CD14-positive monocyte (primary cell): ENCODE measurements at regions not wholly inside any gene's neighbourhood (a gene's known extent, or its start where the extent isn't known, plus 50 kb on each side); places are given as distances from the start of the nearest gene placed in this dataset.

ENCODE experiments used
- DNase-seq, 3 donors: peaks; one replicate each; pipeline ENCODE4 v3.0.0-alpha.2; 2011 to 2022
- H2AFZ ChIP-seq: 2 replicates; pipeline ENCODE4 v1.6.0; 2012; ENCODE audit warnings: mild to moderate bottlenecking, low read depth, low read length, inconsistent platforms; ENCODE audit not compliant: insufficient read depth, poor library complexity, severe bottlenecking
- H3K27ac ChIP-seq, 2 donors: 1 replicate in 1 of 2; 2 replicates in 1 of 2; pipeline ENCODE4 v1.5.1; 2012 to 2013; ENCODE audit warnings: low read length in 2 of 2, control low read depth in 1 of 2, inconsistent platforms in 1 of 2, low read depth in 1 of 2, mild to moderate bottlenecking in 1 of 2
- H3K27me3 ChIP-seq, 2 donors: one replicate each; pipeline versions ENCODE4 v1.6.0 to v1.6.1; 2011 to 2013; ENCODE audit warnings: low read length in 2 of 2; ENCODE audit not compliant: control insufficient read depth in 2 of 2, insufficient read depth in 2 of 2
- H3K36me3 ChIP-seq, 2 donors: replicated peaks in 1 of 2; 1 replicate in 1 of 2; 2 replicates in 1 of 2; pipeline versions ENCODE4 v1.5.1 to v1.6.1; 2012 to 2013; ENCODE audit warnings: low read length in 2 of 2, control low read depth in 1 of 2, inconsistent platforms in 1 of 2, mild to moderate bottlenecking in 1 of 2; ENCODE audit not compliant: insufficient read depth in 2 of 2, control insufficient read depth in 1 of 2
- H3K4me1 ChIP-seq, 2 donors: 1 replicate in 1 of 2; 2 replicates in 1 of 2; pipeline versions ENCODE4 v1.5.1 to v1.6.1; 2012 to 2013; ENCODE audit warnings: low read length in 2 of 2, control low read depth in 1 of 2, inconsistent platforms in 1 of 2, mild to moderate bottlenecking in 1 of 2, moderate library complexity in 1 of 2; ENCODE audit not compliant: insufficient read depth in 2 of 2, control insufficient read depth in 1 of 2
- H3K4me2 ChIP-seq: replicated peaks from 2 replicates; pipeline ENCODE3; 2012; ENCODE audit warnings: low read length, moderate library complexity, mild to moderate bottlenecking; ENCODE audit not compliant: poor library complexity, severe bottlenecking; ENCODE audit errors: extremely low read depth
- H3K4me3 ChIP-seq, 3 experiments: fragments of 200-600 bp in 1 of 3; sonication (generic) in 1 of 3; replicated peaks in 1 of 3; 1 replicate in 2 of 3; 2 replicates in 1 of 3; pipeline ENCODE4 v1.5.1; 2011 to 2013; ENCODE audit warnings: low read length in 3 of 3, mild to moderate bottlenecking in 3 of 3, control low read depth in 2 of 3, low read depth in 2 of 3, inconsistent platforms in 1 of 3, moderate library complexity in 1 of 3
- H3K79me2 ChIP-seq: 2 replicates; pipeline ENCODE4 v1.6.0; 2012; ENCODE audit warnings: mild to moderate bottlenecking, control low read depth, inconsistent platforms, low read length, moderate library complexity; ENCODE audit not compliant: insufficient read depth
- H3K9ac ChIP-seq: 2 replicates; pipeline ENCODE4 v1.6.0; 2017; ENCODE audit warnings: low read length, mild to moderate bottlenecking; ENCODE audit not compliant: insufficient read depth, poor library complexity, severe bottlenecking
- H3K9me3 ChIP-seq, 2 donors: replicated peaks in 1 of 2; 1 replicate in 1 of 2; 2 replicates in 1 of 2; pipeline versions ENCODE4 v1.5.1 to v1.6.1; 2012 to 2013; ENCODE audit warnings: low read length in 2 of 2, control low read depth in 1 of 2; ENCODE audit not compliant: control insufficient read depth in 1 of 2, insufficient read depth in 1 of 2
- H4K20me1 ChIP-seq: 2 replicates; pipeline ENCODE4 v1.6.0; 2012; ENCODE audit warnings: mild to moderate bottlenecking, low read length, control low read depth, moderate library complexity; ENCODE audit not compliant: insufficient read depth
- H3K27ac Mint-ChIP-seq, 7 donors: one replicate each; pipeline ENCODE4 v1.8.0; 2020; ENCODE audit warnings: mild to moderate bottlenecking in 7 of 7, mixed read lengths in 7 of 7, moderate library complexity in 6 of 7, inconsistent platforms in 2 of 7
- H3K27me3 Mint-ChIP-seq, 3 donors: one replicate each; pipeline ENCODE4 v1.8.0; 2021 to 2022; ENCODE audit warnings: low read depth in 3 of 3, mild to moderate bottlenecking in 3 of 3, mixed read lengths in 3 of 3, moderate library complexity in 3 of 3, inconsistent platforms in 1 of 3
- H3K36me3 Mint-ChIP-seq, 2 donors: one replicate each; pipeline ENCODE4 v1.8.0; 2020; ENCODE audit warnings: mixed read lengths in 2 of 2, inconsistent platforms in 1 of 2, mild to moderate bottlenecking in 1 of 2
- H3K4me1 Mint-ChIP-seq: one replicate; pipeline ENCODE4 v1.8.0; 2020; ENCODE audit warnings: mild to moderate bottlenecking, mixed read lengths
- H3K4me3 Mint-ChIP-seq, 2 donors: one replicate each; pipeline ENCODE4 v1.8.0; 2020; ENCODE audit warnings: mild to moderate bottlenecking in 2 of 2, mixed read lengths in 2 of 2, moderate library complexity in 1 of 2
- H3K9me3 Mint-ChIP-seq, 7 donors: one replicate each; pipeline ENCODE4 v1.8.0; 2020 to 2022; ENCODE audit warnings: mixed read lengths in 7 of 7, mild to moderate bottlenecking in 6 of 7, moderate library complexity in 6 of 7, inconsistent platforms in 2 of 7
- WGBS: methylation state at CpG from one replicate; pipeline ENCODE4 v1.1.5; 2013; ENCODE audit warnings: missing lambda C conversion rate; ENCODE audit not compliant: insufficient coverage; 5-methylcytosine and 5-hydroxymethylcytosine counted together
- intact Hi-C, 2 donors: fragments of 100-400 bp; cut with micrococcal nuclease; formaldehyde crosslinking; loops; one replicate each; pipeline versions ENCODE4 v1.15.0 to v1.15.1; 2023
- TF ChIP-seq, protein P1 (sequence below): fragments of 200-600 bp; IDR thresholded peaks from one replicate; pipeline ENCODE4 v1.8.0; 2022; ENCODE audit warnings: antibody characterized with exemption, mild to moderate bottlenecking

DNA sequence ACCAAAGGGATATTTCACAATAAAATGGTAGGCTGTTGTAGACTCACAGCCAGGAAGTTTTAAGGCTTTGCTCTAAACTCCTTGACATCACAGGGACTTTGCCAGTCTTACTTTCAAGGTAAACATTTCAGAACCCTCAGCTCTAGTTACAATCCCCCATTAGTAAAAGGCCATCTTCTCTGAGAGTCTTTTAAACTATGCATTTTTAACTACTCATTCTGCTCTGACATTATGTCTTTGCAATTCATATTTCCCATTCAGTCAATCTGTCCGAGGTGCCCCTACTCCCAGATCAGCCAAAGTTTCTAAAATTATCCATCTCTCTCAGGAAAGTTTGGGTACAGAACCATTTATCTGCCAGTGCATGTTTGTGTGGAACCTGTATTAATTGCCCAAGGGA, 1094.1 kb downstream of the TDRD15 start:
- WGBS, result no CpG with 5 or more reads among the region's 1 CpG
- peaks cover 2 to 10% (median 6%) of the 10 kb centered on the region in 7 donors for H3K9me3 Mint-ChIP-seq
- no peak overlapping the region for H3K4me3 Mint-ChIP-seq
- Histone ChIP-seq H3K4me1 (no peaks in the 10 kb centered on the region), H3K4me3 (no peak overlapping the region), H2AFZ (no peak overlapping the region), H3K9ac (no peak overlapping the region), H3K4me2 (no peak overlapping the region), H3K36me3 (no peaks in the 10 kb centered on the region), H3K9me3 (peaks cover 0 to 3% of the 10 kb centered on the region in 2 donors), H4K20me1 (no peaks in the 10 kb centered on the region), H3K27me3 (no peaks in the 10 kb centered on the region), H3K79me2 (no peaks in the 10 kb centered on the region), H3K27ac (no peak overlapping the region)
- intact Hi-C loops, result no loop called here
- TF ChIP-seq, protein P1, sequence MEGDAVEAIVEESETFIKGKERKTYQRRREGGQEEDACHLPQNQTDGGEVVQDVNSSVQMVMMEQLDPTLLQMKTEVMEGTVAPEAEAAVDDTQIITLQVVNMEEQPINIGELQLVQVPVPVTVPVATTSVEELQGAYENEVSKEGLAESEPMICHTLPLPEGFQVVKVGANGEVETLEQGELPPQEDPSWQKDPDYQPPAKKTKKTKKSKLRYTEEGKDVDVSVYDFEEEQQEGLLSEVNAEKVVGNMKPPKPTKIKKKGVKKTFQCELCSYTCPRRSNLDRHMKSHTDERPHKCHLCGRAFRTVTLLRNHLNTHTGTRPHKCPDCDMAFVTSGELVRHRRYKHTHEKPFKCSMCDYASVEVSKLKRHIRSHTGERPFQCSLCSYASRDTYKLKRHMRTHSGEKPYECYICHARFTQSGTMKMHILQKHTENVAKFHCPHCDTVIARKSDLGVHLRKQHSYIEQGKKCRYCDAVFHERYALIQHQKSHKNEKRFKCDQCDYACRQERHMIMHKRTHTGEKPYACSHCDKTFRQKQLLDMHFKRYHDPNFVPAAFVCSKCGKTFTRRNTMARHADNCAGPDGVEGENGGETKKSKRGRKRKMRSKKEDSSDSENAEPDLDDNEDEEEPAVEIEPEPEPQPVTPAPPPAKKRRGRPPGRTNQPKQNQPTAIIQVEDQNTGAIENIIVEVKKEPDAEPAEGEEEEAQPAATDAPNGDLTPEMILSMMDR, result no peak
- DNase-seq, result no peak
- no peaks in the 10 kb centered on the region for H3K36me3 Mint-ChIP-seq
- peaks cover 0 to 2% (median 0%) of the 10 kb centered on the region in 3 donors for H3K27me3 Mint-ChIP-seq
- peaks cover 2% of the 10 kb centered on the region for H3K4me1 Mint-ChIP-seq
- no peak overlapping the region for H3K27ac Mint-ChIP-seq

GRCh38 chr2:22221006-22221405, 1097.2 kb downstream of the TDRD15 start:
- Histone ChIP-seq H3K9me3 (peaks cover 3 to 10% of the 10 kb centered on the region in 2 donors), H3K27ac (no peak overlapping the region), H3K36me3 (no peaks in the 10 kb centered on the region), H3K4me2 (no peak overlapping the region), H3K4me1 (no peaks in the 10 kb centered on the region), H3K27me3 (no peaks in the 10 kb centered on the region), H3K9ac (no peak overlapping the region), H4K20me1 (no peaks in the 10 kb centered on the region), H3K79me2 (no peaks in the 10 kb centered on the region), H2AFZ (no peak overlapping the region), H3K4me3 (no peak overlapping the region)
- no peak for DNase-seq
- WGBS, result no CpG with 5 or more reads among the region's 1 CpG
- TF ChIP-seq, protein P1, result no peak
- H3K27me3 Mint-ChIP-seq, result peaks cover 0 to 1% (median 0%) of the 10 kb centered on the region in 3 donors
- H3K36me3 Mint-ChIP-seq, result no peaks in the 10 kb centered on the region
- H3K4me3 Mint-ChIP-seq, result no peak overlapping the region
- H3K4me1 Mint-ChIP-seq, result peaks cover 2% of the 10 kb centered on the region
- H3K9me3 Mint-ChIP-seq, result peaks cover 3 to 14% (median 9%) of the 10 kb centered on the region in 7 donors
- H3K27ac Mint-ChIP-seq, result no peak overlapping the region
- intact Hi-C loops, result no loop called here
